SKM-1 (cell line): ENCODE measurements at regions not wholly inside any gene's neighbourhood (a gene's known extent, or its start where the extent isn't known, plus 50 kb on each side); places are given as distances from the start of the nearest gene placed in this dataset.

Experiments
- DNase-seq: peaks from one replicate; lab custom pipeline; 2025; ENCODE audit not compliant: unreplicated experiment; lab: John Stamatoyannopoulos, UW

GRCh38 chr15:96390986-96391385 lies 60.5 kb downstream of the NR2F2 start:
- no peak for DNase-seq

GRCh38 chr15:96392380-96393208 lies 62.1 kb downstream of the NR2F2 start:
- DNase-seq: no peak

- DNase-seq: no peak
Observed at GRCh38 chr15:96393209-96393513, 62.7 kb downstream of the NR2F2 start.

GRCh38 chr15:96395687-96396086 lies 65.2 kb downstream of the NR2F2 start:
- DNase-seq: no peak

- no peak for DNase-seq
Observed at GRCh38 chr15:96398776-96399175, 68.3 kb downstream of the NR2F2 start.

- no peak for DNase-seq
Observed at GRCh38 chr15:96402403-96402802, 71.9 kb downstream of the NR2F2 start.

GRCh38 chr15:96403071-96403470 lies 72.6 kb downstream of the NR2F2 start:
- DNase-seq: no peak

GRCh38 chr15:96403932-96404331 lies 73.4 kb downstream of the NR2F2 start:
- DNase-seq: no peak

GRCh38 chr15:96404560-96404959 lies 74.1 kb downstream of the NR2F2 start:
- DNase-seq: no peak

GRCh38 chr15:96406291-96406690 lies 75.8 kb downstream of the NR2F2 start:
- DNase-seq: no peak

GRCh38 chr15:96406701-96407100 lies 76.2 kb downstream of the NR2F2 start:
- DNase-seq: no peak

GRCh38 chr15:96407482-96407881 lies 77.0 kb downstream of the NR2F2 start:
- DNase-seq: no peak

GRCh38 chr15:96408591-96409183 lies 78.2 kb downstream of the NR2F2 start:
- DNase-seq: no peak

- DNase-seq: no peak
Observed at GRCh38 chr15:96409215-96410138, 79.0 kb downstream of the NR2F2 start.

- DNase-seq: no peak
Observed at GRCh38 chr15:96410175-96411055, 79.9 kb downstream of the NR2F2 start.

- DNase-seq: no peak
Observed at GRCh38 chr15:96411056-96412031, 80.8 kb downstream of the NR2F2 start.

GRCh38 chr15:96412045-96412905 lies 81.8 kb downstream of the NR2F2 start:
- DNase-seq: no peak

- no peak for DNase-seq
Observed at GRCh38 chr15:96412906-96413231, 82.4 kb downstream of the NR2F2 start.

- DNase-seq: no peak
Observed at GRCh38 chr15:96413657-96414056, 83.2 kb downstream of the NR2F2 start.
